ENCODE measurements at regions not wholly inside any gene's neighbourhood (a gene's known extent, or its start where the extent isn't known, plus 50 kb on each side); places are given as distances from the start of the nearest gene placed in this dataset.

DNA sequence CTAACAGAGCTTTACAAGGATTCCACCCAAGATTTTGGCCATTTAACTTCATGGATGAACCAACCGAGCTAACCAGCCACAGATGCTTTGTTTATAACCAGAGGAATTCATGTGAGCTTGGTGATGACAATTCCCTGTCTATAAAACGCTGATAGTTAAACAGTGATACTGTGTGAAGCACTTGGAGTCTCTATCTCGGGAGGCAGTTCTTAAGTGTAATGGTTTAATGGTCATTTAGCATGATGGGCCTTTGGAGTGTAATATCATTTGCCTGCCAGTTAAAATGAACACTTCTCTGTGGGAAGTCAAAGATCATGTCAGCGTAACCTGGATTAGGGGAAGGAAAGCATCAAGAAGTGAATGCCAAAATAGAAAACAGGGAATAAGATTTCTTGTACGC is 368.6 kb upstream of the THRB start:
- Mint-ChIP-seq H3K4me1 (ENCODE audit: low read depth, unreplicated experiment) (no peaks in the 10 kb centered on the region), H3K27me3 (ENCODE audit: insufficient read depth, unreplicated experiment) (peaks cover 7% of the 10 kb centered on the region), H3K4me3 (ENCODE audit: unreplicated experiment) (no peak overlapping the region), H3K9me3 (ENCODE audit: unreplicated experiment) (no peaks in the 10 kb centered on the region), H3K27ac (ENCODE audit: unreplicated experiment) (no peak overlapping the region), H3K36me3 (ENCODE audit: insufficient read depth, unreplicated experiment) (no peaks in the 10 kb centered on the region)
- no peak overlapping the region for H3K4me3 ChIP-seq (ENCODE audit: low read depth, low read length)
- TF ChIP-seq CTCF (IDR thresholded peaks at IDR 0.05; ENCODE audit: insufficient read depth in 1 of 2, low read depth in 1 of 2, low read length in 1 of 2, severe bottlenecking in 1 of 2, unreplicated experiment in 1 of 2): no peak
- no peaks in the 10 kb centered on the region for H3K36me3 ChIP-seq (ENCODE audit: control insufficient read depth, insufficient read depth, low read length)
- ChIA-PET POLR2A (no interaction called here), CTCF (no interaction called here)
- H3K9me3 ChIP-seq: no peaks in the 10 kb centered on the region
- DNase-seq: no peak
- intact Hi-C loops (cut with micrococcal nuclease; ENCODE audit: unreplicated experiment): no loop called here
- BruUV-seq (replicated peaks): no TSS peak
- H3K27me3 ChIP-seq (replicated peaks; ENCODE audit: control insufficient read depth, insufficient read depth, low read length): no peaks in the 10 kb centered on the region; the same call in 1 of the 2 replicates
- no peaks in the 10 kb centered on the region for H3K4me1 ChIP-seq

- Mint-ChIP-seq H3K4me3 (ENCODE audit: unreplicated experiment) (no peak overlapping the region), H3K4me1 (ENCODE audit: low read depth, unreplicated experiment) (no peaks in the 10 kb centered on the region), H3K9me3 (ENCODE audit: unreplicated experiment) (no peaks in the 10 kb centered on the region), H3K27me3 (ENCODE audit: insufficient read depth, unreplicated experiment) (peaks cover 16% of the 10 kb centered on the region), H3K27ac (ENCODE audit: unreplicated experiment) (no peak overlapping the region), H3K36me3 (ENCODE audit: insufficient read depth, unreplicated experiment) (no peaks in the 10 kb centered on the region)
- H3K4me1 ChIP-seq: no peaks in the 10 kb centered on the region
- DNase-seq: no peak
- no peaks in the 10 kb centered on the region for H3K36me3 ChIP-seq (ENCODE audit: control insufficient read depth, insufficient read depth, low read length)
- no TSS peak for BruUV-seq (replicated peaks)
- TF ChIP-seq CTCF (IDR thresholded peaks at IDR 0.05; ENCODE audit: insufficient read depth in 1 of 2, low read depth in 1 of 2, low read length in 1 of 2, severe bottlenecking in 1 of 2, unreplicated experiment in 1 of 2): no peak
- CTCF ChIA-PET: no interaction called here
- no peaks in the 10 kb centered on the region for H3K9me3 ChIP-seq
- intact Hi-C loops (cut with micrococcal nuclease; ENCODE audit: unreplicated experiment): no loop called here
- no peak overlapping the region for H3K4me3 ChIP-seq (ENCODE audit: low read depth, low read length)
- H3K27me3 ChIP-seq (replicated peaks; ENCODE audit: control insufficient read depth, insufficient read depth, low read length): no peaks in the 10 kb centered on the region
- POLR2A ChIA-PET: no interaction called here
Measured at GRCh38 chr3:24867783-24868182, 373.1 kb upstream of the THRB start.

- Histone ChIP-seq H3K27me3 (replicated peaks; ENCODE audit: control insufficient read depth, insufficient read depth, low read length) (no peaks in the 10 kb centered on the region), H3K9me3 (no peaks in the 10 kb centered on the region), H3K4me1 (no peaks in the 10 kb centered on the region), H3K4me3 (ENCODE audit: low read depth, low read length) (no peak overlapping the region), H3K36me3 (ENCODE audit: control insufficient read depth, insufficient read depth, low read length) (no peaks in the 10 kb centered on the region)
- BruUV-seq (replicated peaks): no TSS peak
- CTCF ChIA-PET: no interaction called here
- DNase-seq: no peak
- POLR2A ChIA-PET: no interaction called here
- TF ChIP-seq CTCF (IDR thresholded peaks at IDR 0.05; ENCODE audit: insufficient read depth in 1 of 2, low read depth in 1 of 2, low read length in 1 of 2, severe bottlenecking in 1 of 2, unreplicated experiment in 1 of 2): no peak
- peaks cover 17% of the 10 kb centered on the region for H3K27me3 Mint-ChIP-seq (ENCODE audit: insufficient read depth, unreplicated experiment)
- no peaks in the 10 kb centered on the region for H3K9me3 Mint-ChIP-seq (ENCODE audit: unreplicated experiment)
- no peaks in the 10 kb centered on the region for H3K4me1 Mint-ChIP-seq (ENCODE audit: low read depth, unreplicated experiment)
- no peak overlapping the region for H3K27ac Mint-ChIP-seq (ENCODE audit: unreplicated experiment)
- intact Hi-C loops (cut with micrococcal nuclease; ENCODE audit: unreplicated experiment): no loop called here
- no peaks in the 10 kb centered on the region for H3K36me3 Mint-ChIP-seq (ENCODE audit: insufficient read depth, unreplicated experiment)
- no peak overlapping the region for H3K4me3 Mint-ChIP-seq (ENCODE audit: unreplicated experiment)
Measured at GRCh38 chr3:24881239-24881638, 386.6 kb upstream of the THRB start.

All from Caco-2 (cell line).